HG02981 (cell line): ENCODE measurements at regions not wholly inside any gene's neighbourhood (a gene's known extent, or its start where the extent isn't known, plus 50 kb on each side); places are given as distances from the start of the nearest gene placed in this dataset.

Experiments used
- ATAC-seq: cut with Tn5 transposase; IDR thresholded peaks from one replicate; pipeline ENCODE4 v1.9.1; 2021; ENCODE audit warnings: mild to moderate bottlenecking, moderate library complexity; ENCODE audit not compliant: unreplicated experiment

- no peak for ATAC-seq
Observed at GRCh38 chr6:149261364-149262040, 56.0 kb upstream of the TAB2 start.

DNA sequence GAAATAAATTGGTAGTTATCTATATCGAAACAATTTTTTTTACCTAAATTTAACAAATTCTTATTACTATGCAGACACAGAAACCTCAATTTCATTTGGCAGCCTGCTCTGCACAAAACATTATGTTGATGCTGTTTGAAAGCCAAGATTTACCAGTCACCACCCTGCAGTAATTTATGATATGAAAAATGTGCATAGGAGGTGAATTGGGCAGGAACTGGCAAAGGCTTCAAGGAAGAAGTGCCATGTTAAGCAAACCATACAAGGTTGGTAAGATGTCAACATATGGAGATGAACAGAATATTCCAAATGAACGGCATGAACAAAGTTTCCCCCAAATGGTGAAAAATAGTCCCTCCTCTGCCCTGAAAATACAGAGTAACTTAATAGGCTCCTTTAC is 54.2 kb upstream of the TAB2 start:
- ATAC-seq = no peak

DNA sequence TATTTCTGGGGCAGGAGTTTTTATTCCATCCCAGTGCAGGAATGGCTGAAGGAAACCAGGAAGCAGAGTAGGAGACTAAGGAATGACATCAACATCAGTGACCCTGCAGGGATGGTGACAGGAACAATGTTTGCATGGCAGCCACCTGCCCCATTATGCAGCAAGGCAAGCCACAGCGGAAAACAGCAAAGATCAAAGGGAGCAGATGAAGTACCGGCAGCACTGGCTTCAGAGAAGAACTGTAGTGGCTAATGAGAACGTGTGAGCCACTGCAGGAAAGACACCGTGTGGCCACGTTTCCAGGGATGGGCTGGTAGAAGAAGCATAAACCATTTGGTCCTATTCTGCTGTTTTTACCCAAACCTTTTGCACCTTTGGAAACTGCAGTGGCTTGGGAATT is 52.9 kb upstream of the TAB2 start:
- ATAC-seq = no peak

GRCh38 chr6:149265945-149266344 is 51.6 kb upstream of the TAB2 start:
- ATAC-seq = no peak

- ATAC-seq = peak; percentile 88
Observed at GRCh38 chr6:149266659-149267058, 50.9 kb upstream of the TAB2 start.

- no peak for ATAC-seq
Observed at GRCh38 chr6:149267072-149267471, 50.4 kb upstream of the TAB2 start.

DNA sequence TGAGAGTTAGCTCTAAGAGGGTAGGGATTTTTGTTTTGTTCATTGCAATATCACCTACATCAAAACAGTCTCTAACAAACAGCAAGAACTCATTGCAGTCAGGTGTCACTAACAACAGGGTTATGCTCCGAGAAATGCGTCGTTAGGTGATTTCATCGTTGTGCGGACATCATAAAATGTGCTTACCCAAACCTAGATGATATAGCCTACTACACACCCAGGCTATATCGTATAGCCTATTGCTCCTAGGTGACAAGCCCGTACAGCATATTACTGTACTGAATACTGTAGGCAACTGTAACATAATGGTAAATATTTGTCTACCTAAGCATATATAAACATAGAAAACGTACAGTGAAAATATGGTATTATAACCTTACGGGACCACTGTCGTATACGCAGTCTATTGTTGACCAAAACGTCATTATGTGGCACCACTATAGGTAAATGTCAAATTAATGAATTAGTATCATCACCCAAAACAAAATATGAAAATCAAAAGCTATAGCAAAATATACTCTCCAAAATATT is 49.9 kb upstream of the TAB2 start:
- no peak for ATAC-seq
